ENCODE measurements at regions not wholly inside any gene's neighbourhood (a gene's known extent, or its start where the extent isn't known, plus 50 kb on each side); places are given as distances from the start of the nearest gene placed in this dataset.

GRCh38 chr2:143949121-143949848, 570.6 kb downstream of the ZEB2 start:
- no peak for DNase-seq
- Histone ChIP-seq H3K9me3 (replicated peaks) (no peaks in the 10 kb centered on the region), H3K4me3 (no peak overlapping the region), H3K27ac (replicated peaks) (no peak overlapping the region), H3K27me3 (ENCODE audit: low read depth) (no peaks in the 10 kb centered on the region), H3K4me1 (peaks cover 15% of the 10 kb centered on the region), H3K36me3 (peaks cover 11% of the 10 kb centered on the region)
- intact Hi-C loops (cut with micrococcal nuclease): no loop called here
- no peak for TF ChIP-seq CTCF (IDR thresholded peaks at IDR 0.05; ENCODE audit: borderline replicate concordance)

- Histone ChIP-seq H3K27me3 (ENCODE audit: low read depth) (no peaks in the 10 kb centered on the region), H3K9me3 (replicated peaks) (no peaks in the 10 kb centered on the region), H3K36me3 (peaks cover 11% of the 10 kb centered on the region), H3K4me1 (peaks cover 15% of the 10 kb centered on the region), H3K4me3 (no peak overlapping the region), H3K27ac (replicated peaks) (no peak overlapping the region)
- no peak for TF ChIP-seq CTCF (IDR thresholded peaks at IDR 0.05; ENCODE audit: borderline replicate concordance)
- intact Hi-C loops (cut with micrococcal nuclease): no loop called here
- no peak for DNase-seq
These were observed 571.2 kb downstream of the ZEB2 start for GRCh38 chr2:143948710-143949109.

GRCh38 chr2:143946436-143947391, 573.2 kb downstream of the ZEB2 start:
- H3K36me3 ChIP-seq: peaks cover 11% of the 10 kb centered on the region
- no peak overlapping the region for H3K4me3 ChIP-seq
- no peaks in the 10 kb centered on the region for H3K27me3 ChIP-seq (ENCODE audit: low read depth)
- H3K27ac ChIP-seq (replicated peaks): no peak overlapping the region
- intact Hi-C loops (cut with micrococcal nuclease): no loop called here
- TF ChIP-seq CTCF (IDR thresholded peaks at IDR 0.05; ENCODE audit: borderline replicate concordance): no peak
- no peak for DNase-seq
- peaks cover 15% of the 10 kb centered on the region for H3K4me1 ChIP-seq
- no peaks in the 10 kb centered on the region for H3K9me3 ChIP-seq (replicated peaks)

GRCh38 chr2:143942486-143942885, 577.4 kb downstream of the ZEB2 start:
- Histone ChIP-seq H3K36me3 (peaks cover 11% of the 10 kb centered on the region), H3K4me1 (peaks cover 10% of the 10 kb centered on the region), H3K4me3 (no peak overlapping the region), H3K9me3 (replicated peaks) (no peaks in the 10 kb centered on the region), H3K27me3 (ENCODE audit: low read depth) (peaks cover under 1% of the 10 kb centered on the region), H3K27ac (replicated peaks) (no peak overlapping the region)
- DNase-seq: no peak
- intact Hi-C loops (cut with micrococcal nuclease): no loop called here
- no peak for TF ChIP-seq CTCF (IDR thresholded peaks at IDR 0.05; ENCODE audit: borderline replicate concordance)

GRCh38 chr2:143940720-143941119, 579.2 kb downstream of the ZEB2 start:
- Histone ChIP-seq H3K27me3 (ENCODE audit: low read depth) (peaks cover 9% of the 10 kb centered on the region), H3K4me1 (peaks cover 25% of the 10 kb centered on the region), H3K4me3 (no peak overlapping the region), H3K36me3 (no peaks in the 10 kb centered on the region), H3K9me3 (replicated peaks) (no peaks in the 10 kb centered on the region), H3K27ac (replicated peaks) (no peak overlapping the region)
- TF ChIP-seq CTCF (IDR thresholded peaks at IDR 0.05; ENCODE audit: borderline replicate concordance): no peak
- DNase-seq: no peak
- intact Hi-C loops (cut with micrococcal nuclease): no loop called here
